G401 (cell line): ENCODE measurements at regions not wholly inside any gene's neighbourhood (a gene's known extent, or its start where the extent isn't known, plus 50 kb on each side); places are given as distances from the start of the nearest gene placed in this dataset.
"Not testable (repeated sequence)": the region's sequence is repeated elsewhere in the genome, so short reads cannot be mapped to it uniquely, and the experiment has no call there.

Source experiments
- DNase-seq: peaks from one replicate; pipeline ENCODE4 v3.0.0-alpha.2; 2015; ENCODE audit warnings: low spot score
- in situ Hi-C: cut with HindIII; loops from 2 replicates; pipeline ENCODE4 v1.10.0; 2016; ENCODE audit warnings: low sequenced_read_pairs, mixed read lengths

DNA sequence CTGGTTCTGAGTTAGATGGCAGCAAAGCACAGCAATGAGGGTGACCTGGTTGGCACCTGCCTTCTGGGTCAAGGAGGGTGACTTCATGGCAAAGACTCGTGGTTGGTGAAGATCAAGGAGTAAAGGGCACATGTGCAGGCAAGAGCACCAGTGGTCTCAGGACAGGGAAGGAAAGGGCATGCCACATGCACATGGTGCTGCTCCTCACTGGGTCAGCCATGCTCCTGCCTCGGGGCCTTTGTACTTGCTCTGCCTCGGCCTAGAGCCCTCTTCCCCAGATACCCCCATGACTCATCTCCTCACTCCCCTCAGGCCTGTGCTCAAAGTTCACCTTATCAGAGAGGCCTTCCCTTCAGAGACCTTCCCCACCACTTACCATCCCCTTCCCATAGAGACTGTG lies 106.7 kb upstream of the KDM7A start:
- in situ Hi-C loops, result no loop called here

DNA sequence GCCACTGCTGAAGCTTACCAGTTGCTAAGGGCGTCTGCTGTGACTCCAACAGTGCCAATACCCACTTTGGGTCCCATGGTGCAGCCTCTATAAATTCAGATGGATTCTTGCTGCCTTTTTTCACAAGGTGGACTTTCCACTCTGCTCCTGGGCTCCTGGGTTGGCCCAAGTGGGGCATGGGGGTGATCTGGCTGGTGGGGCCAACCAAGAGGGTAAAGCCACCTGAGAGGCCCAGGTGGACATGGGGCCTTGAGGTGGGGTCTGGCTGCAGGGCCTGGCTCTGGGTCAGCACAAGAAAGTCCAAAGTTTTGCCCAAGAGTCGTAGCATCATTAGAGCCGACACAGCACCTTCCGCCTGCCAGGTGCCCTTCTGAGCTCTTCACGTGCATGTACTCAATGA lies 105.2 kb upstream of the KDM7A start:
- in situ Hi-C loops, result no loop called here
- no peak for DNase-seq

More for the DNA sequence above, 106.7 kb upstream of the KDM7A start:
- no peak for DNase-seq

DNA sequence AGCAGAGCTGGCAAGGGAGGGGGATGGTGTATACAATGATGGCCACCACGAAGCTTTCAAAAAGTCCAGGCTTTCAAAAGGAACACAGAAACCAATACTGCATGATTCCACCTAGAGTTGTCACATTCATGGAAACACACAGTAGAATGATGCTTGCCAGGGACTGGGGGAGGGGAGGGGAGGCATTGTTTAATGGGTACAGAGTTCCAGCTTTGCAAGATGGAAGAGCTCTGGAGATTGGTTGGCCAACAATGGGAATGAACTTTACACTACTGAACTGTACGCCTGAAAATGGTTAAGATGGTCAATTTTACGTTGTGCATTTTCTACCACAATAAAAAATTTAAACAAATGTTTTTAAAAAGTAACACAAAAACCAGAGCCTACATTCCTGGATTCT lies 104.5 kb upstream of the KDM7A start:
- in situ Hi-C loops, result no loop called here
- DNase-seq, result no peak

DNA sequence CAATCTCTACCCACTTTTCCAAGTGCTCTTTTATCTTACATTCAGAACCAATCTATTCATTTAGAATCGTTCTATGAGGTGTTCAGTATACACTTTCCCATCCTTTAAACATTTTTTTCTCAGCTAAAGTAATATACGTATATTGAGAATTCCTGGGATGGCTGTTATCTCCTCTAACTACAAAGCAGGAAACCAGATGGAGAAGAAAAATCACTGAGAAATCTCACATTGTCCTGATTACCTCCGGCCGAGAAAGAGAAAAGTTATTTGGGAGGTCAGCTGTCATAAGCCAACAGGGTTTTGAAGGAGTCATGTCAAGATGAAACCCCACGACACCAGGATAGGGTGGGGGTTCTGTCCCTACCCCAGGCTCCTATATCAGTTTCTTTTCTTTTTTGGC lies 99.2 kb upstream of the KDM7A start:
- in situ Hi-C loops, result no loop called here
- no peak for DNase-seq

DNA sequence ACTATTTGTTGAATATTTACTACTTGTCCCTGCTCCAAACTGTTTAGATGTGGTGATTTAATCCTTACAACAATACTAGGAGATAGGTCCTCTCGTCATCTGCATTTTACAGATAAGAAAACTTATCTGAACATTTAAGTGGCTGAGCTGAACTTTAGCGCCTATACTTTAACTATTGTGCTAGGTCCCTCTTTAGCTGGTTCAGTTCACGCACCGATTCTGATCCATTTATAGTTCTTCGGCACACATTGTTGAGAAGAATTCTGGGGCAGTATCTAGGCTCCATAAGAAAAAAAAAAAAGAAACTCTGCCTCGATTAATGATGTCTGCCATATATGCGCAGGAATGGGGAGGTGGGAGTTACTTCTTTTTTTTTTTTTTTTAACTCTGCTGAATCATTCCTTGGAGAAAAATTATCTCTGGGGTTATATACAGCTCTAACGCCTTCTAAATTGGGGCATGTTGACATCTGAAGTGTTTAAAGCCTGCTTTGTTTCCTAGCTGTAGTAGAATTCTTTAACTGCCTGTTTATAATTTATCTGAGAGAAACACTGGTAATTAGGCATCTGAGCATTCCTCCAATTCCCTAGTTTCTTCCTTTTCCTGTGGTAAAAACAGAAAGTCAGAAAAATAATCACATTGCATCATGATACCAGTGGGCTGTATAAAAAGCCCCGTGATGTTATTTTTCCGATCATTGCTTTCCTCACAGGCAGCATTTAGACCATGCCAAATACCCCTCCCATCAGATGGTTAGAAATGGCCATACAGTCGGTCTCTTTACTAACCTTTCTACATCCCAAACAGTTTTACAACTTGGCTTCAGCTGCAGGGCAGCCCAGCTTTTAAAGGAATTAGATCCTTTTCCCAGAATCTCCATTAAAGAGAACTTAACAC lies 98.5 kb upstream of the KDM7A start:
- in situ Hi-C loops, result no loop called here

DNA sequence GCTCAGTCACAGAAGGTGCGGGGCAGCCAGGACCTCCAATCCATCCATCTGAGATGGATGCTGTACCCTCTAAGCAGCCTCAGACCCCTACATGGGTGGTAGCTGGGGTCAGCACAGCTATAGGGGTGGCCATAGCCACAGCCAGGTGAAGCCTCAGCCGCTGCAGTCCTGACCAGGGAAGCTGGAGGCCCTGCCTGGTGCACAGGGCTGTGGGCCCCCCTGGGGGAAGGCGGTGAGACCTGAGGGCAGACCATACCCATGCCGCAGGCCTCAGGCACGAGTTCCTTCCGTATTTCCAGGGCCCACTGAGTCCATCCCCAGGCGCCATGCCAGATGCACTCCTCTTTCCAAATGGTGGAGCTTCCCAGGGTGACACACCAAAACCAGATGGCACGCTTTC lies 96.6 kb upstream of the KDM7A start:
- in situ Hi-C loops, result no loop called here

More for the DNA sequence above, 98.5 kb upstream of the KDM7A start:
- no peak for DNase-seq

DNA sequence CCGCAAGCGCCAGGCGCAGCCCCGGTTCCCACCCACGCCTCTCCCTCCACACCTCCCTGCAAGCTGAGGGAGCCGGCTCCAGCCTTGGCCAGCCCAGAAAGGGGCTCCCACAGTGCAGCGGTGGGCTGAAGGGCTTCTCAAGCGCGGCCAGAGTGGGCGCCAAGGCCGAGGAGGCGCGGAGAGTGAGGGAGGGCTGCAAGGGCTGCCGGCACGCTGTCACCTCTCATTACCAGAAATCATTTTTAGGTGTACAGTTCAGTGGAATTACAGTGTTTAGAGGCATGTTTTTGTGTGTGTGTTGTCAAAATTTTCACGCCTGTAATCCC lies 94.8 kb upstream of the KDM7A start:
- DNase-seq, in situ Hi-C loops: not testable (repeated sequence)

More for the DNA sequence above, 96.6 kb upstream of the KDM7A start:
- no peak for DNase-seq

DNA sequence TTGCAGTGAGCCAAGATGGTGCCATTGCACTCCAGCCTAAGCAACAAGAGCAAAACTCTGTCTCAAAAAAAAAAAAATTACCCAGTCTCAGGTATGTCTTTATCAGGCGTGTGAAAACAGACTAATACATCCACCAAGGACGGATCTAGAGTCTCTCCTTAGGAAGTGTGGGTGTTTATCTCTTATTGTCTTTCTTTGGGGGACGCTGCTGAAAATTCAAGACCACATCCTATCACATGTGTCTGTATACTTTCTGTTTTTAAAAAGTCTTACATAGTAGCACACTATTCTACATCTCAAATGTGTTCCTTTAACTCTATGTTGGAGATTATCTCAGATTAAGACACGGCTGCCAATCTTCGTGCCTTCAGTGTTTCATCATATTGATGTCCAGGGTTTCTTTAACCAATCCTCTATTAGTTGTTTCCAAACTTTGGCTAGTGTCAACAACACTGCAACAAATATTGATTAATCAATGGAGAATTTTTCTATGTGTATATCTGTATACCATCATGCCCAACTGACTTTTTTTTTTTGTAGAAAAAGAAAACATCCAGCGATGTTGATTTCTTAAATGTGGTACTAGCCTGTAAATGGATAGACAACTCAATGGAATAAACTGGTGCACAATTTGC lies 92.3 kb upstream of the KDM7A start:
- in situ Hi-C loops, result no loop called here
- no peak for DNase-seq

DNA sequence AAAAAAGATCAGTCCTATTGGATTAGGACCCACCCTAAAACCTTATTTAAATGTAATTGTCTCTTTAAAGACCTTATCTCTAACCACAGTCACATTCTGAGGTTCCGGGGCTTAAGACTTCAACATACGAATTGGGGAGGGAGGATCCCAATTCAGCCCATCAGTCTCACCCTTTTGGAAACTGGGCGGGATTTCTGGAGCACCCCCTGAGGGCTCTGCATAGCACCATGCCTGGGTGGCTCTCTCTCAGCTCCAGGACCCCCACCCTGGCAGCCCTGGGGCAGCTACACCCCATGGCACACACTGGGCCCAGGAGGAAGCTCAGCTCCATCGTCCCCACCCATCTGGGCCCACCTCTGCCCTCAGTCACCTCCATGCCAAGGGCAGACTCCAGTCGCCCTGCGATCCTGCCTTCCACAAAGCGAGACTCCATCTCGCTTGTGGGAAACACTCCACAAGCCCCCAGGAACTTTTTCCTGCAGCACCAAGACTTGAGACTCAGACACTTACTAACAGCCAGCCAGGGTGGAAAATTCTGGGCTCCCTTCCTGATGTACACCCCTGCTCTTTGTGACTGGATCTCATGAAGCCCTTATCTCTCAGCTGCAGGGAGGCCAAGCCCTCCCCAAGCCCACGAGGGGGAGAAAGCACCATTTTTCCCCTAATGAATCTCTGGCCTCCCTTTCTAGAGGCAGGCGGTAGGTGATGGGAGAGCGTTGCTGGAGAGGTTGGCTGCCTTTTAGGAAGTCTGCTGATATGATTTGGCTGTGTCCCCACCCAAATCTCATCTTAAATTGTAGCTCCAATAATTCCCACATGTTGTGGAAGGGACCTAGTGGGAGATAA lies 90.8 kb upstream of the KDM7A start:
- in situ Hi-C loops, result no loop called here
- no peak for DNase-seq

DNA sequence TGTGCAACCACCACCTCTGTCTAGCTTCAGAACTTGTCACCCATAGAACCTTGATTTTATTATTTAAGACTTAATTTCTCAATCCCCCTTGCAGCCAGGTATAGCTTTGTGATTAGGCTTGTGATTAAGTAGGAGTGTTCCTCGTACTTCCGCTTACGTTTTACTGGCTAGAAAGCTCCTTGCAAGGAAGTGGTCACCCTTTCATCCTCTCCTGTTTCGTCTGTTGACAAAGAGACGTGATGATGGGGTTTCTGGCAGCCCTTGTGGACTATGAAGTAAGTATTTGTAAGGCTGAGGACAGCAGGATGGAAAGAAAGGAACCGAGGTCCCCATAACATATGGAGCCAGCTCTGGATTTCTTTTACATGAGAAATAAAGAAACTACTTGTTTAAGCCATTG lies 86.5 kb upstream of the KDM7A start:
- no peak for DNase-seq
- in situ Hi-C loops, result no loop called here

DNA sequence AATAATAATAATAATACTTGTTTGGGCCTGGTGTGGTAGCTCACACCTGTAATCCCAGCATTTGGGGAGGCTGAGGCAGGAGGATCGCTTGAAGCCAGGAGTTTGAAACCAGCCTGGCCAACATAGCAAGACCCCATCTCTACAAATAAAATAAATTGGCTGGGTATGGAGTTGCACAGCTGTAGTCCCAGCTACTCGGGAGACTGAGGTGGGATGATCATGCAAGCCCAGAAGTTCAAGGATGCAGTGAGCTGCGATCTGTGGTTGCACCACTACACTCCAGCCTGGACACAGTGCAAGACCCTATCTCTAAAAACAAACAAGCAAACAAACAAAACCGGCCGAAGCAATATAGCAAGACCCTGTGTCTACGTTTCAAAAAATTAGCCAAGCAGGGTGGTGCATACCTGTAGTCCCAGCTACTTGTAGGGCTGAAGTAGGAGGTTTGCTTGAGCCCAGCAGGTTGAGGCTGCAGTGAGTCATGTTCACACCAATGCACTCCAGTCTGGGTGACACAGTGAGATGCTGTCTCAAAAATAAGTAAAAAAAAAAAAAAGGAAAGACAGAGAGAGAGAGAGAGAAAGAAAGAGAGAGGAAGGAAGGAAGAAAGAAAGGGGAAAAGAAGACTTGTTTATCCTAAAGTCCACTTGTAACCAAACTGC lies 85.6 kb upstream of the KDM7A start:
- in situ Hi-C loops, result no loop called here
- DNase-seq, result no peak

DNA sequence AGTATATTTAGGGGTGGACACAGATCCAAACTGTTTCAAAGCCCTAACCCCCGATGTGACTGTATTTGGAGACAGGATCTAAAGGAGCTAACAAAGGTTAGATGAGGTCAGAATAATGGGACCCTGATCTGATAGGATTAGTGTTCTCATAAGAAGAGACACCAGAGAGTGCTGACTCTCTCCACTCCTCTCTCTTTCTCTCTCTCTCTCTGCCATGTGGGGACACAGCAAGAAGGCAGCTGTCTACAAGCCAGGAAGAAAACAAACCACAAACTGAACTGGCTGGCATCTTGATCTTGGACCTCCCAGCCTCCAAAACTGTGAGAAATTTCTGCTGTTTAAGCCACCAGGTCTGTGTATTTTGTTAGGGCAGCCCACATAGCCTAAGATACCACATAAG lies 84.7 kb upstream of the KDM7A start:
- no peak for DNase-seq
- in situ Hi-C loops, result no loop called here

DNA sequence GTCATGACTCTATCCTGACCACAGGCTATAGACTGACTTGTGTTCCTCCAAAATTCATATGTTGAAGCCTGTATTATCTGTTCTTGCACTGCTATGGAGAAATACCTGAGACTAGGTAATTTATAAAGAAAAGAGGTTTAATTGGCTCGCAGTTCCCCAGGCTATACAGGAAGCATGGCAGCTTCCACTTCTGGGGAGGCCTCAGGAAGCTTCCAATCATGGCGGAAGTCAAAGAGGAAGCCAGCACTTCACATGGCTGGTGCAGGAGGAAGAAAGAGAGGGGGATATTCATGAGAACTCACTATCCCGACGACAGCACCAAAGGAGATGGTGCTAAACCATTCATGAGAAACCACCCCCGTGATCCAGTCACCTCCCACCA lies 84.3 kb upstream of the KDM7A start:
- DNase-seq, result no peak
- in situ Hi-C loops, result no loop called here

DNA sequence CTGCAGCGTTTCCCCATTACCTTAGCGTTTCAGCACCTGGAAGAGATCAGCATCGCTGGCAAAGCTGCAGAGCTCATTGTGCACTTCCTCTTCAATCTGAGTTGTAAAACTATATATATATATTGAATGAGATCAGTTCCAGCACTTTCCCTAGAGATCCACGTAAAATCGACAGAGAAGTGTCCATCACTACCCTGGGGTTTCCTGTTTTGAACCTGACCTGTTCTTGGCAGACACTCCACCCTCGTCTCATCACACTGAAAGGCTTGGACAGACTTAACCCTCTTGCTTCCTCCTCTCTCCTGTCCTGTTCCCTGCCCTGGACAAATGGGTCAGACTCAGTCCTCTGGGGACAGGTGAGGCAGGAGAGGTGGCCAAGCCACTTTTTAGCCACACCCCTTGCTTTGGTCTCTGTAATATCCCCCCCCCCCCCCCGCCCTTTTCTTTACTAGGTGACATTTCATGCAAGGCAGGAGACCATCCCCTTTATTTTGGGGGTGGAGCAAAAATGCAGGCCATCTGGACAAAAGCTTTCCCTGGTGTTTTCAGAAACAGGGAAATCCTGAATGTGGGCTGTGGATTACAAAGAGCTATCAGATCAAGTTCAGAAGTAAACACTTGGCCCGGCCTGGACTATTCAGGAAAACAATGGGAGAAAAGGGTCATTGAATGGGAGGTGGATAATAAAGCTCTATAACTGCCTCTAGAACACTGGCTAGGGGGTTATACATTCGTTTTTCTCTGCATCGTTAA lies 83.7 kb upstream of the KDM7A start:
- DNase-seq, result no peak
- in situ Hi-C loops, result no loop called here

DNA sequence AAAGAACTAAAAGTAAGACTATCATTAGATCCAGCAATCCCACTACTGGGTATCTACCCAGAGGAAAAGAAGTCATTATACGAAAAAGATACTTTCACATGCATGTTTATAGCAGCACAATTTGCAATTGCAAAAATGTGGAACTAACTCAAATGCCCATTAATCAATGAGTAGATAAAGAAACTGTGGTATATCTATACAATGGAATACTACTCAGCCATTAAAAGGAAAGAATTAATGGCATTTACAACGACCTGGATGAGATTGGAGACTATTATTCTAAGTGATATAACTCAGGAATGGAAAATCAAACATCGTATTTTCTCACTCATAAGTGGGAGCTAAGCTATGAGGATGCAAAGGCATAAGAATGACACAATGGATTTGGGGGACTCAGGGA lies 80.5 kb upstream of the KDM7A start:
- in situ Hi-C loops, DNase-seq: not testable (repeated sequence)

DNA sequence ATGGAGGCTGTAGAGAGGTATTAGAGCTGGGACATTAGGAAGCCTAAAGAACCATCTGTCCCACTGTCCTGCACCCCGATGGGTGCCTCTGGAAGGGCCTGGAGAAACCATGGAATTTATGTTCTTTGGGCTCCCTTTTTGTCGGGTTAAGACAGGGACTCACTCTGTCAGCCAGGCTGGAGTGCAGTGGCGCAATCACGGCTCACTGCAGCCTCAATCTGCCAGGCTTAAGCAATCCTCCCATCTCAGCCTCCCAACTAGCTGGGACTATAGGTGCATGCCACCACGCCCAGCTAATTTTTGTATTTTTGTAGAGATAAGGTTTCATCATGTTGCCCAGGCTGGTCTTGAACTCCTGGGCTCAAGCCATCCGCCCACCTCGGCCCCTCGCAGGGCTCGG lies 78.2 kb upstream of the KDM7A start:
- in situ Hi-C loops, DNase-seq: not testable (repeated sequence)

DNA sequence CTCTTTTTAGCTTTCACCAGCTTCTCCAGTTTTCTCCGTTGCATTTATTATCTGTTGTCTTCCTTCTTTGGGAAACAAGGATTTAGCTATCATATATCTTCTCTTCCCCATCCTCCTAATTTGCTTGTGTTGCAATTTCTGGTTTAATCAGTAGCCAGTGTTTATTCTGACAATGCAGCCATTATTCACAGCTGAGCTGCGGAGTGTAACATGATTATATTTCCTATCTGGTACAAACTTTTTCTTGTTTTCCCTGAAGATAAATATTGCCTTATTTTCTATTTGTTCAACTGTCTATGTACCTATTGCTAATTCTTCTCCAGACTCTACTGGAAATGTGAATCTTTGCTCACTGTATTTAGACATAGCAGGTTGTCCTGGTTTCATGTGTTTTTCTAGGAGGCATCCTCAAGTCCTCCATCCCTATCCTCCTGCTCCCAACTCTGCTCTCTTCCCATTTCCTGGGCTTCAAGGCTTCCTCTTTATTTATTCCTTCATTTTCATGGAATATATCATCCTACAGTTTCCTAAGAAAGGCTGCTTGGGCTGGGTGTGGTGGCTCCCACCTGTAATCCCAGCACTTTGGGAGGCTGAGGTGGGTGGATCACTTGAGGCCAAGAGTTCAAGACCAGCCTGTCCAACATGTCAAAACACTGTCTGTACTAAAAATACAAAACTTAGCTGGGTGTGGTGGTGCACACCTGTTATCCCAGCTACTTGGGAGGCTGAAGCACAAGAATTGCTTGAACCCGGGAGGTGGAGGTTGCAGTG lies 72.4 kb upstream of the KDM7A start:
- DNase-seq, result no peak
- in situ Hi-C loops, result no loop called here

DNA sequence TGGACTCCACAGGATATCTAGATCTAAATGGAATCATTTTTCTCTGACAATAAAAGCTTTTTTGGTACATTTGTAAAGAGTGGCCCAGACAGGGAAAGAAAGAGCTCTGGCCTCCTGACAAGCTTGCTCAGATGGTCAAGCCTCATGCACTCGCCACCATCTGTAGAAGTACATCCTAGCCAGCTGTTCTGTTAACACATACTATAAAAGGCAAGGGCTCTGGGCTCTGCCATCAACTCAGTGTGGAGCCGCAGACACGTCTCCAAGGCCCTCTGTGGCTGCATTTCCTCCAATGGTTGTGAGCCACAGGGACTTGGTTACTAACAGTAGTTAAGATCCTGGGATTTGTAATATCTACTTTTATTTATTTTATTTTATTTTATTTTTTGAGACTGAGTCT lies 70.8 kb upstream of the KDM7A start:
- in situ Hi-C loops, result no loop called here

More for the DNA sequence above, 70.8 kb upstream of the KDM7A start:
- DNase-seq, result no peak
